Stimulated activated CD8-positive, alpha-beta memory T cell treated with anti-CD3 and anti-CD28 coated beads, Interleukin-4, amount 100 ng/mL, for 48 hours (primary cell): ENCODE measurements at regions not wholly inside any gene's neighbourhood (a gene's known extent, or its start where the extent isn't known, plus 50 kb on each side); places are given as distances from the start of the nearest gene placed in this dataset.

ENCODE experiments used
- DNase-seq: peaks from one replicate; pipeline ENCODE4 v3.0.0-alpha.2; 2020

DNA sequence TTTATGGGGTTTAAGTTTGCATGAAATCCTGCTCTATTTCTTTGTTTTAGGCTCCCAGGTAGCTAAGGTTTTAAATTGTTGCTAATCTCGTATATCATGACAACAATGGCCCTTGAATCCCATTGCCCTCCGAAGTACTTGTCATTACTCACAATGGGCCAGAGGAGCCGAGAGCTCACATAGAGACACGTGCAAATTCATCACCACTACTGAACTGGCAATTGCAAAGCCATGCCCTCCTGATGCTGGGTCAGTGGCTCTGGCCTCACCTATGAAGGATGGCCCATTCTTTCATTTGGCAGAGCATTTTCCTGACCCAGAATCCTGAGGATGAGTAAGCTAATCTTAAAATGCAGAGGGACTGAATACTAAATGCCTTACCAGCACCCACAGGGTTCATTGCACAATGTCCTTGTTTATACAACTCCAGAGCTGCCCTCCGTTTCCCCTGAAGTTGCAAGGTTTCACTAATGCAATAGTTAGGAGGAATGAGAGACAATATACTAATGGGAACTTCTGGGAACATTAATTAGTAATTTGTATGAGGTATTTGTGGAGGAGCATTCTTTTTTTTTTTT is 71.6 kb upstream of the GAREM1 start:
- DNase-seq: no peak

DNA sequence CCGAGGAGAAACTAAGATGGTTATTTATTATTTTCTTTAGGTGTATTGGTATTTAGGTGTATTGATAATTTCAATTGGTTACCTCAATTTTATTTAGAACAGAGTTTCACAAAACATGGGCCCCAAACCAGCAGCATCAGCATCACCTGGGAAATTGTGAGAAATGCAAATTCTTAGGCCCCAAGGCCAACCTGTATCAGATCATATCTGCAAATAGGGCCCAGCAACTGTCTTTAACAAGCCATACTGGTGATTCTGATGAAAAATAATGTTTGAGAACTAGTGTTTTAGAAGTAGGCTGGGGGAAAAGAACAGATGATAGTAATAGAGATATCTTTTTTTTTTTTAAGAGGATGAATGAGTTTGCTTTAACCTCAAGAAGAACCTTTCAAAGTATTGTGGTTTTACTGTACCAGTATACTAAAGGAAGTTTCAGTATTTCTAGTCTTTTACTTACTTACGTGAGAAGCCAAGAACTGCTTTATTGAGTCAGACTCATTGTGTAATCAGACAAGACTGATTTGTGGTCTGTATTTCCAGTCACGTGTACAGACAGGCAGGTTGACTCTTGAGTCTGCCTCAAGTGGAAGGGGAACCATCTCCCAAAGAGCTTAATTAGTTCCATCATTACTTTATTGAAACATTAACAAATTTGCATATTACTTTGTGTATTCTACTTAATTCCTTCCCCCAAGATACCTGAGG is 60.4 kb upstream of the GAREM1 start:
- DNase-seq: no peak

DNA sequence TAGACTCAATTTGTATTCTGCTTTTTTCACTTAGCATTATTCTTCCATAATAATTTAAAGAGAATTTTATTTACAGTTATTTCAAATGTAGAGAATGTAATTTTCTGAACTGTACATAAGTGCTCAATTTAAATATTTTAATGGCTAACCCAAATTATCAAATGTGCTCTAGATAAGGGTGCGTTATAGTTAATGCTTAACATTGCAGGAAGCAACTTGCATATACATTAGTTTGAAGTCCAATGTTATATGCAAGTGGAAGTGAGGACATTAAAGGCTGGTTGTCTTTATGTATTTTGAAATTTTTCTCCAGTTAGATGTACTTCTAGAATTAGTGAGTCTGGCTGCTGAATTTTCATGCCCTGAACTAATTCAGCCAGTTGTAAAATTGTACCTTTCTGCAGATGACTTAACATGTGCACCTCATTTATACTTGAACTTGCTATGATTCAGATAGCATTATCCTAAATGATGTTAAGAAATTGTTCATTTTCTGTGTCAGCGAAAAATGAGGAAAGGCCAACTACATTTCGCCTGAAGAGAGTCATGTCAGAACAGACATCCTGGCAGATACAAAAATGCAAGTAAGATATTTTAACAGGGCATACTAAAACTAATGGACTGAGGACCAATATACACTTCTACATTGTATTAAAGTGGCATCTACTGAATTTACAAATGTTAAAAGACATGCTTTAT is 59.2 kb upstream of the GAREM1 start:
- DNase-seq: no peak

DNA sequence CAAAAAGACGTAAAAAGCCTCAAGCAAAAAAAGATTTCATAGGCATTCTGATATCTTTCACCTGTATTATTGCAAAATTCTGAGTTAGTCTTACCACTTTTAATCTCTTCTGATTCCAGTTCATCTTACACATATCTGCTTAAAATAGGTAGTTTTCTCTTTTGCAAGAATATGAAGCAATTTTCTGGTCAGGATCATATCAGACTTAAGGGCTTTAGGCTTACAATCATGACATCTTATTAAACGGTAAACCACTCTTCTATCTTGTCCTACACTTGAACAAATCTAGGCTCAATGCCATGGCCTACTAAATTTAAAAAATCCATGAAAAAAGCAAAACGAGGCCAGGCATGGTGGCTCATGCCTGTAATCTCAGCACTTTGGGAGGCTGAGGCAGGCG is 50.1 kb upstream of the GAREM1 start:
- DNase-seq: no peak
